ENCODE measurements at regions not wholly inside any gene's neighbourhood (a gene's known extent, or its start where the extent isn't known, plus 50 kb on each side); places are given as distances from the start of the nearest gene placed in this dataset.

- no peak for TF ChIP-seq CTCF (IDR thresholded peaks at IDR 0.05)
- TF ChIP-seq POLR2A (IDR thresholded peaks at IDR 0.05), result no peak
Observed at GRCh38 chr17:22484826-22485225, 792.5 kb downstream of the KCNJ18 start.

Measured in esophagus squamous epithelium (tissue), 4 donors.